Aorta (tissue), 5 donors: ENCODE measurements at regions not wholly inside any gene's neighbourhood (a gene's known extent, or its start where the extent isn't known, plus 50 kb on each side); places are given as distances from the start of the nearest gene placed in this dataset.

Experiments
- ATAC-seq: fragments of 200-7000 bp; cut with Tn5 transposase; one replicate; pipeline ENCODE4 v1.9.1; 2022; ENCODE audit warnings: moderate library complexity; ENCODE audit not compliant: low FRiP score
- DNase-seq, 2 donors: peaks; one replicate each; pipeline ENCODE4 v3.0.0-alpha.2; 2020
- H3K27ac ChIP-seq, 2 donors: one replicate each; pipeline ENCODE4 v1.5.1; 2013; ENCODE audit warnings: low read length in 2 of 2, mild to moderate bottlenecking in 2 of 2, moderate library complexity in 2 of 2, control low read depth in 1 of 2, inconsistent platforms in 1 of 2, low read depth in 1 of 2
- H3K27me3 ChIP-seq, 2 donors: one replicate each; pipeline ENCODE4 v1.6.1; 2013; ENCODE audit warnings: control low read depth in 1 of 2, low read length in 1 of 2, mild to moderate bottlenecking in 1 of 2, moderate library complexity in 1 of 2; ENCODE audit not compliant: insufficient read depth in 2 of 2, control insufficient read depth in 1 of 2
- H3K36me3 ChIP-seq, 2 donors: one replicate each; pipeline ENCODE4 v1.6.1; 2013; ENCODE audit warnings: control low read depth in 1 of 2, low read length in 1 of 2, mild to moderate bottlenecking in 1 of 2; ENCODE audit not compliant: insufficient read depth in 2 of 2, control insufficient read depth in 1 of 2
- H3K4me1 ChIP-seq, 2 donors: one replicate each; pipeline ENCODE4 v1.6.1; 2013; ENCODE audit warnings: low read length in 2 of 2, control low read depth in 1 of 2, mild to moderate bottlenecking in 1 of 2, moderate library complexity in 1 of 2; ENCODE audit not compliant: insufficient read depth in 2 of 2, control insufficient read depth in 1 of 2
- H3K4me3 ChIP-seq, 2 donors: one replicate each; pipeline ENCODE4 v1.5.1; 2013; ENCODE audit warnings: low read length in 2 of 2, control low read depth in 1 of 2, mild to moderate bottlenecking in 1 of 2
- H3K9me3 ChIP-seq: one replicate; pipeline ENCODE4 v1.6.1; 2013; ENCODE audit warnings: mild to moderate bottlenecking, low read length; ENCODE audit not compliant: control insufficient read depth
- WGBS, 2 donors: extraction: QIAGEN DNeasy Blood & Tissue Kit; methylation state at CpG; one replicate each; pipeline ENCODE4 v1.1.7; 2013; 5-methylcytosine and 5-hydroxymethylcytosine counted together
- intact Hi-C, 2 donors: fragments of 100-400 bp; cut with DNase I; formaldehyde crosslinking; loops; one replicate each; pipeline versions ENCODE4 v1.14.2 to v1.15.0; 2022
- donor health status: healthy with polysubstance abuse.
- donor health status: Bipolar disorder and iron deficiency.
- donor health status: DM: no; HTN: no; CAD: no.
- donor health status: DM: no; HTN: no; CAD: no.
- donor health status: DM: yes; HTN: yes; CAD: no.

- Histone ChIP-seq H3K27me3 (no peaks in the 10 kb centered on the region), H3K9me3 (no peaks in the 10 kb centered on the region), H3K4me1 (no peaks in the 10 kb centered on the region), H3K36me3 (no peaks in the 10 kb centered on the region), H3K4me3 (no peak overlapping the region), H3K27ac (no peak overlapping the region)
- DNase-seq (no peak), ATAC-seq (no peak)
- WGBS, 2 donors, result 50 to 71% methylated on average over 2 of the region's 2 CpGs
- intact Hi-C loops, result no loop called here
These were observed 60.1 kb upstream of the SLC30A5 start for GRCh38 chr5:69033690-69034089.

- Histone ChIP-seq H3K4me1 (no peaks in the 10 kb centered on the region), H3K27me3 (no peaks in the 10 kb centered on the region), H3K36me3 (no peaks in the 10 kb centered on the region), H3K9me3 (no peaks in the 10 kb centered on the region), H3K4me3 (no peak overlapping the region), H3K27ac (no peak overlapping the region)
- DNase-seq (no peak), ATAC-seq (no peak)
- WGBS, 2 donors, result 89 to 91% methylated on average over 7 of the region's 7 CpGs
- intact Hi-C loops, result no loop called here
These were observed 58.9 kb upstream of the SLC30A5 start for GRCh38 chr5:69034898-69035297.

GRCh38 chr5:69035665-69036064, 58.1 kb upstream of the SLC30A5 start:
- H3K9me3 ChIP-seq, result no peaks in the 10 kb centered on the region
- no peaks in the 10 kb centered on the region for H3K36me3 ChIP-seq
- H3K27me3 ChIP-seq, result no peaks in the 10 kb centered on the region
- ATAC-seq (no peak), DNase-seq (no peak)
- H3K4me3 ChIP-seq, result no peak overlapping the region
- intact Hi-C loops, result no loop called here
- 69 to 75% methylated on average over 4 of the region's 4 CpGs for WGBS, 2 donors
- H3K4me1 ChIP-seq, result no peaks in the 10 kb centered on the region
- H3K27ac ChIP-seq, result no peak overlapping the region

- intact Hi-C loops, result no loop called here
- Histone ChIP-seq H3K36me3 (no peaks in the 10 kb centered on the region), H3K9me3 (no peaks in the 10 kb centered on the region), H3K4me3 (no peak overlapping the region), H3K4me1 (no peaks in the 10 kb centered on the region), H3K27me3 (no peaks in the 10 kb centered on the region), H3K27ac (no peak overlapping the region)
- DNase-seq (no peak), ATAC-seq (no peak)
- WGBS, 2 donors, result 91 to 93% methylated on average over 8 of the region's 8 CpGs
These were observed 55.3 kb upstream of the SLC30A5 start for GRCh38 chr5:69038539-69038938.

GRCh38 chr5:69039829-69040228, 54.0 kb upstream of the SLC30A5 start:
- no peaks in the 10 kb centered on the region for H3K9me3 ChIP-seq
- intact Hi-C loops, result no loop called here
- H3K27me3 ChIP-seq, result no peaks in the 10 kb centered on the region
- H3K4me1 ChIP-seq, result no peaks in the 10 kb centered on the region
- no peak for DNase-seq
- no peak overlapping the region for H3K4me3 ChIP-seq
- no peak for ATAC-seq
- no peak overlapping the region for H3K27ac ChIP-seq
- no peaks in the 10 kb centered on the region for H3K36me3 ChIP-seq

GRCh38 chr5:69042500-69042899, 51.3 kb upstream of the SLC30A5 start:
- no peaks in the 10 kb centered on the region for H3K4me1 ChIP-seq
- intact Hi-C loops, result no loop called here
- 38 to 39% methylated on average over 2 of the region's 2 CpGs for WGBS, 2 donors
- no peak overlapping the region for H3K4me3 ChIP-seq
- H3K36me3 ChIP-seq, result no peaks in the 10 kb centered on the region
- peak overlapping the region in 1 of 2 donors; percentile 40 for H3K27ac ChIP-seq
- ATAC-seq, result no peak
- DNase-seq, result no peak
- no peaks in the 10 kb centered on the region for H3K9me3 ChIP-seq
- no peaks in the 10 kb centered on the region for H3K27me3 ChIP-seq

GRCh38 chr5:69042915-69043654, 50.7 kb upstream of the SLC30A5 start:
- intact Hi-C loops, result no loop called here
- Histone ChIP-seq H3K4me3 (peak overlapping the region; percentile 72 to 96), H3K27me3 (no peaks in the 10 kb centered on the region), H3K4me1 (no peaks in the 10 kb centered on the region), H3K27ac (peak overlapping the region in 1 of 2 donors; percentile 26), H3K9me3 (no peaks in the 10 kb centered on the region), H3K36me3 (no peaks in the 10 kb centered on the region)
- peak; percentile 95 for ATAC-seq
- DNase-seq, result peak in 1 of 2 donors; percentile 70
- 10 to 11% methylated on average over 19 of the region's 19 CpGs for WGBS, 2 donors

- Histone ChIP-seq H3K4me3 (peak overlapping the region; percentile 72 to 96), H3K4me1 (no peaks in the 10 kb centered on the region), H3K36me3 (no peaks in the 10 kb centered on the region), H3K9me3 (no peaks in the 10 kb centered on the region), H3K27me3 (no peaks in the 10 kb centered on the region), H3K27ac (no peak overlapping the region)
- intact Hi-C loops, result no loop called here
- WGBS, 2 donors, result 79 to 83% methylated on average over 2 of the region's 2 CpGs
- ATAC-seq (no peak), DNase-seq (no peak)
These were observed 50.2 kb upstream of the SLC30A5 start for GRCh38 chr5:69043655-69043996.
